Dedifferentiated amniotic fluid mesenchymal stem cell (primary cell): ENCODE measurements at regions not wholly inside any gene's neighbourhood (a gene's known extent, or its start where the extent isn't known, plus 50 kb on each side); places are given as distances from the start of the nearest gene placed in this dataset.

Experiments used
- DNase-seq: peaks from one replicate; pipeline ENCODE4 v3.0.0-alpha.2; 2016; ENCODE audit errors: extremely low spot score

DNA sequence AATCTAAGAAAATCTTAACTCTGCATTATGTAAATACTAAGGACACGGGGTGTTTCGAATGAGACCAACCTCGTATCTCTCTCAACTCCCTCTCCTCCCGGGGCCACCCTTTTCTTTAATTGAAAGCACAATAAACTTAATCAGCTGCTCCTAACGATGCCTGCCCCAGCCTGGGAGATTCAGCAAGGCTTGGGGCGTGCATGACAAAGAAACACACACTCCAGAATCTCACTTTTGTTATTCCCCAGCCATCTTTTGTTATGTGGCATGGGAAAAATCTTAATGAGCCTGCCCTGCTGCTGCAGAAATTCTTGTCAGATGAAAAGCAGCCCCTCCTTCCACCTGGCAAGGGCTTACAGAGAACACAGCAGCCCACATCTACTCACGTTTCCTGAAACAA, 117.4 kb downstream of the TTLL2 start:
- no peak for DNase-seq

DNA sequence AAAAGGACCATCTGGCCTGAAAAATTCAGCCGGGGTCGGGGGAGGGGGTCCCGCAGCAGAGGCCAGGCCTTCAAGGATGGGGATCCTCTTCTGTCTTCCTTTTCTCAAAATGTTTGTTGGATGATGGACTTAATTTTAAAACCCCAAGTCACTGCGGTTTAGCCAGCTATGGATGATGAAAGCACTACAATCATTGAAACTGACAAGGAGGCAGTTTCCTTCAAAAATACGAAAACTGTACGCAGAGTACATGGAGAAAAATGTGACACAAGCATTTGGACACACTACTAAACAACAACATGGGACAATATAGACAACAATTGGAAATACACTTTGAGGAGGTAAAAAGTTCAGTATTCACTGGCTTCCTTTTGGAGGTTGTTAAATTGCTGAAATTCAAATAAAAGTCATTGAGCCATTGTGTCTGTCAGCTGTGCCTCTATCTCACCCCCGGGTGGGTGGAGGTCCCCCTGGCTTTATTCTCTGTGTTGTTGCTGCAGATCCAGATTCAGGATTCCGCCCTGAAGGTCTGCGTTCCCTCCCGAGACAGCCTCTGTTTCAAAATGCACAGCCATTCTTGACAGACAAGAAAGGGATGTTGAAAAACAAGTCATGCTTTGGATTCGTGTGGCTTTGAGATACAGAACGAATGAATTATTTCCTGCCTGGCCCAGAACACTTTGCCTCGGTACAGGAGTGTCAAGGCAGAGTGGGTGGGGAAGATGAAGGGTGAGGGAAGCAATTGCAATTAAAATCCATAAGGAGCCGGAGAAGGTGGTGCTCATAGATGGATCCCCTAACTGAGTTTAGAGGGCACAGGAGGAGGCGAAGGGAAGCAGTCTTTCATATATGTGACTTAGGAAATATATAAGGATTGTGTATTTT, 118.2 kb downstream of the TTLL2 start:
- DNase-seq, result no peak

- DNase-seq, result no peak
These were observed 119.9 kb downstream of the TTLL2 start for GRCh38 chr6:167444602-167445346.

DNA sequence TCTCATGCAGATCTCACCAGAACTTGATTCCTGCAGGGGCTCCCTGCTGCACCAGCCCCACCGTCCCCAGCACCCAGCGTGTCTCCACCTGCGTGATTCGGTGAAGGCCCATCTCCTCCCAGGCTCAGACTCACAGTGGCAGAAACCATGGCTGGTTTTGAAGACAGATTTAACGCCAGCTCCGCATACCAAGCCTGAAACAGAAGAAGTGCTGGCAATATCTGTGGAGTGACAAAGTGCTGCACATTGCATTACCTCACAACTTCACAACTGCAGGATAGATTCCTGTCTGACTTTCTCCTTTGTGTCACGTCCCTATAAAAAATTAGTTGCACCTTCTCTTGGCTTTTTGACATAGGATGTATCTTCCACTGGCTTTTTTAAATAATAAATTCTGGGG, 120.7 kb downstream of the TTLL2 start:
- DNase-seq, result no peak

GRCh38 chr6:167446046-167446445, 121.2 kb downstream of the TTLL2 start:
- no peak for DNase-seq

DNA sequence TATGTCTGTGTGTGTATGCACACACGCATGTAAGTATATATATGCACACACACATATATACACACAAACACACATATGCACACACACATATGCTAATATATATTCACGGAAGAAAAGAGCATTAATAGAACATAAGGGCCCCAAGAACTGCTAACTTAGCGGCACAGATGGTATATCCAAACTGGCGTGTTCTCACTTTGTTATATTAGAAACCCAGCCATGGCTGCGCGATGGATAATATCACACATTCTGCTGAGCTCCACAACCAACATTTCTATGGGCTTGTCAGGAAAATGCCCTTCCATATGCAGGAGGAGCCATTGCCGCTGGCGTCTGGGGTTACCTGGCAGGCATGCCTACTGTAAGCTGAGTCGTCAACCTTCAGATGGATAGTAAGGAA, 122.1 kb downstream of the TTLL2 start:
- no peak for DNase-seq

- DNase-seq, result no peak
These were observed 123.5 kb downstream of the TTLL2 start for GRCh38 chr6:167448378-167448777.

GRCh38 chr6:167449094-167449861, 124.4 kb downstream of the TTLL2 start:
- DNase-seq, result no peak

GRCh38 chr6:167450626-167451025, 125.7 kb downstream of the TTLL2 start:
- DNase-seq, result no peak

DNA sequence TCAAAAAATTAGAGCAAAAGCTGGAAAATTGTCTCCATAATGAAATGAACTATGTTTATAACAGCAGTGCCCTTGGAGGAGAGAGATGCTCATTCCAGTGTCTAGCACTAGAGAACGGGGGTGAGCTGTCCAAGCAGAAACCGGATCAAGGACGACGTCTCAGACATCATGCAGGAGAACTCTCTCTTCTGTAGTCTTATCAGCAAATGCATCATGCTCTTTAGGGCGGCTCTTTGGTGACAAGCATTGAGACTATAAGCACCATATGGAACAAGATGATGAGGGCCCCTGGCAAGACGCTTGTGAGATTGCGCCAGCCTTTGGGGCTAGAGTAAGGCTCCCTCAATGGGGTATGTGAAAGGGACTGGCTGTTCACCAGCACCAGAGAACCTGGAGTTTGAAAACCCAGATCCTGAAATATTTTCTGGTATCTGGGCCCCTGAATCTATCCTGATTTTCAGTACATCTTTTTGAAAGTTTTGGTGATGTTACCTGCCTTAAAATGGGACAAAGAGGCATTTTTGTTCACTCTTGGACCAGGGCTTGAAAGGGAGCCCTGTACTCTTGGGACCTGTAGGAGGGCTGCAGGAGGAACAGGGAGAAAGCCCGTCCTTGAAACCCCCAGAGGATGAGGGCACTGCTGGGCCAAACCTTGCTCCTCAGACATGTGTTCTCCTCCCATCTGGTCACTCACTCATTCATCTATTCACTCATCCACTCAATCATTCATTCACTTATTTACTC, 127.6 kb downstream of the TTLL2 start:
- no peak for DNase-seq

DNA sequence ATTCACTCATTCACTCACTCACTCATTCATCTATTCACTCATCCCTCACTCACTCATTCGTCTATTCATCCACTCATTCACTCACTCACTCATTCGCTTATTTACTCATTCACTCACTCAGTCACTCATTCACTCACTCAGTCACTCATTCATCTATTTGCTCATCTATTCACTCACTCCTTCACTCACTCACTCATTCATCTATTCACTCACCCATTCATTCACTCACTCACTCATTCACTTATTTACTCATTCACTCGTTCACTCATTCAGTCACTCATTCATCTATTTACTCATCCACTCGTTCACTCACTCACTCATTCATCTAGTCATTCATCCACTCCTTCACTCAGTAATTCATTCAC, 128.2 kb downstream of the TTLL2 start:
- no peak for DNase-seq

DNA sequence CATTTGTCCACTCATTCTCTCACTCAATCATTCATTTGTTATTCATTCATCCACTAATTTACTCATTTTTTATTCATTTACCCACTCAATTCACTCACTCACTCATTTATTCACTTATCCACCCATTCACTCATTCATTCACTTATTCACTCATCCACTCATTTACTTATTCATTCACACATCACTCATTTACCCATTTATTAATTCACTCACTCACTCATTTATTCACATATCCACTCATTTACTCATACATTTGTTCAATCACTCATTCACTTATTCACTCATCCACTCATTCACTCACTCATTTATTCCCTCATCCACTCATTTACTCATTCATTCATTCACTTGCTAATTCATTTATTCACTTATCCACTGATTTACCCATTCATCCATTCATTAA, 129.1 kb downstream of the TTLL2 start:
- no peak for DNase-seq

- no peak for DNase-seq
These were observed 130.5 kb downstream of the TTLL2 start for GRCh38 chr6:167455371-167455770.

GRCh38 chr6:167462514-167463312, 137.8 kb downstream of the TTLL2 start:
- no peak for DNase-seq

DNA sequence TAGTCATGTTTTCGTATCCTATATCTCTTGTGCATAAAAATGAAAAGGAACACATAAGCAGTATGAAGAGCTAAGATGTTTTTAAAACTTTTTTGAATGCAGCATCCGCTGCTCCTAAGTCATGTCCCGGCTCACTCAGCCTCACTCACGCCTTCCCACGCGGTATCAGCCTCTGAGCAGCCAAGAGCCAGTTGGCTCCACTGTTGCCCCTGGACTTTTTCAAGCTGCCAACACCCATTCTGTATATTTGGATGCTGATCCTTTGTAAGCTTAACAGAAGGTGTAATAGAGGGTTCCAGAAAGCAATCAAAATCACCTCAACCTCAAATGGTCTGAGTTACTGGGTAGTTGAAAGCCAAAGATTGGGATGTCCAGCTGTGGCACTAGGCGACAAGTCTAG, 139.3 kb downstream of the TTLL2 start:
- no peak for DNase-seq

- no peak for DNase-seq
These were observed 140.6 kb downstream of the TTLL2 start for GRCh38 chr6:167465482-167465881.

DNA sequence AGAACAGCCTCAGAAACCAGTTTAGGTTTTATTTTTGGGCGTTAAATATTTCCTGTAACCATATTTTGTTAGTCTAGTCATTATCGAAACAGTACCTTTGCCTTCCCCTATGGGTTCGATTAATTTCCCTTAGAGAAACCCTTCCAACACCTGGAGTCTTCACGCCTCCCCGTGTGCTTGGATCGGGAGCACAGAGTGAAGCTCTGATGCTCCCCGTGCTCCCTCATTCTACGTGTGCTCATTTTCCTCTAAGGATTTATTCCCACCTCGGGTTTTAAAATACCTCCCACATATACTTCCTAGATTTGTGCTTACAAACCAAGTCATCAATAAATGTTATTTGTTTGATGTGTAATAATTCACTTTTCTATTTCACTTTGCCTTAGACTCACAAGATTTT, 142.4 kb downstream of the TTLL2 start:
- DNase-seq, result no peak

DNA sequence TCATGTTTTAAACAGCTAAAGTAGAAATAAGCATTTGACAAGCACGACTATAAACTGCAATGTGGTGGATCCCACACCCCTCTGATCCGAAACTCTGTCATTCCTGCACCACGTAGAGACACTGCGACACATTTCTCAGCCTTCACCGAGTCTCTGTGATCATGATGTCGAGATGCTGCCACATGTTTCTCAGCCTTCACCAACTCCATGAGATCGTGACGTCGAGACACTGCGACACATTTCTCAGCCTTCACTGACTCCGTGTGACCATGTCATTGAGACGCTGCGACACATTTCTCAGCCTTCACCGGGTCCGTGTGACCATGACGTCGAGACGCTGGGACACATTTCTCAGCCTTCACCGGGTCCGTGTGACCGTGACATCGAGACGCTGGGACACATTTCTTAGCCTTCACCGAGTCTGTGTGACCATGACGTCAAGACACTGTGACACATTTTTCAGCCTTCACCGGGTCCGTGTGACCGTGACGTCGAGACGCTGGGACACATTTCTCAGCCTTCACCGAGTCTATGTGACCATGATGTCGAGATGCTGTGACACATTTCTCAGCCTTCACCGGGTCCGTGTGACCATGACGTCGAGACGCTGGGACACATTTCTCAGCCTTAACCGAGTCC, 143.0 kb downstream of the TTLL2 start:
- DNase-seq, result no peak

GRCh38 chr6:167469101-167469500, 144.2 kb downstream of the TTLL2 start:
- no peak for DNase-seq

- DNase-seq, result no peak
These were observed 144.8 kb downstream of the TTLL2 start for GRCh38 chr6:167469672-167470071.
